ENCODE measurements at regions not wholly inside any gene's neighbourhood (a gene's known extent, or its start where the extent isn't known, plus 50 kb on each side); places are given as distances from the start of the nearest gene placed in this dataset.

DNA sequence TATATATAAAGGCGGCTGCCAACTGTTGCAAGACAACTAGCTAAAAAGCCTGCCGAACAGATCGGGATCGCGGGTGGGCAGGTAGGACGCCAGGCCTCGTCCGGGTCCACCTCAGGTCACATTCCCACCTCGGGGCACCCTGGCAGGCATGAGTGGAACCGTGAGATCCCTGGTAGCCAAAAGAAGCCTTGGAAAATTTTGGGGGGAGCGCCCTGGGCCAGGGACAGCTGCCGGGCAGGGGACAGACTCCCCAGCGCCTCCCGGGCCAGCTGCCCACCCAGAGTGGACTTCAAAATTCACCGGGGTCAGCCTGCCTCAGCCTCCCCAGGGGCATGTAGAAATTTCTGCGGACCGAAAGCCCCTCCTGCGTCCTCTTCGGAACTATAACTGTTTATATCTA, 760.9 kb downstream of the KCNJ18 start:
- no peaks in the 10 kb centered on the region for H3K36me3 ChIP-seq (ENCODE audit: control insufficient read depth in 1 of 2, insufficient read depth in 2 of 2, low read length in 2 of 2)
- ChIA-PET POLR2A (no interaction called here), CTCF (no interaction called here), RAD21 (ENCODE audit: low non-redundant PET in 1 of 2, low total read pairs in 2 of 2, uncharacterized antibody in 2 of 2, unreplicated experiment in 2 of 2) (no interaction called here)
- no peaks in the 10 kb centered on the region for H3K27me3 ChIP-seq (ENCODE audit: insufficient read depth, low read length)
- ATAC-seq, result no peak
- no peak overlapping the region for H3K4me2 ChIP-seq (ENCODE audit: low read length)
- H4K20me1 ChIP-seq (ENCODE audit: insufficient read depth), result no peaks in the 10 kb centered on the region
- H3K4me1 ChIP-seq (ENCODE audit: control insufficient read depth in 1 of 2, insufficient read depth in 2 of 2, low read length in 2 of 2), result no peaks in the 10 kb centered on the region
- H2AFZ ChIP-seq (ENCODE audit: low read depth, low read length, poor library complexity, severe bottlenecking), result no peak overlapping the region
- H3K27ac ChIP-seq (ENCODE audit: low read depth, low read length), result no peak overlapping the region
- no peak for TF ChIP-seq EZH2 (IDR thresholded peaks at IDR 0.05)
- TF ChIP-seq TCF7L2 (IDR thresholded peaks at IDR 0.05; ENCODE audit: borderline replicate concordance, extremely low read depth, insufficient read depth, insufficient read length), result no peak
- TF ChIP-seq SIN3A (IDR thresholded peaks at IDR 0.05; ENCODE audit: low read depth), result no peak
- H3K9ac ChIP-seq (ENCODE audit: low read length), result no peak overlapping the region
- BruUV-seq (replicated peaks), result no TSS peak
- H3K79me2 ChIP-seq (ENCODE audit: insufficient read depth, low read length), result no peaks in the 10 kb centered on the region
- no peaks in the 10 kb centered on the region for H3K9me2 ChIP-seq (ENCODE audit: insufficient read depth)
- no peak for DNase-seq (ENCODE audit: low read depth, low spot score)
- no peak overlapping the region for H3K4me3 ChIP-seq (replicated peaks in 1 of 2; ENCODE audit: low read depth in 1 of 2, low read length in 2 of 2)
- peaks cover 4 to 5% of the 10 kb centered on the region in 2 experiments; a peak in 2 of 4 replicates for H3K9me3 ChIP-seq (ENCODE audit: control insufficient read depth in 1 of 2, insufficient read depth in 1 of 2, low read depth in 1 of 2, low read length in 2 of 2)
- intact Hi-C loops (cut with micrococcal nuclease), result no loop called here

DNA sequence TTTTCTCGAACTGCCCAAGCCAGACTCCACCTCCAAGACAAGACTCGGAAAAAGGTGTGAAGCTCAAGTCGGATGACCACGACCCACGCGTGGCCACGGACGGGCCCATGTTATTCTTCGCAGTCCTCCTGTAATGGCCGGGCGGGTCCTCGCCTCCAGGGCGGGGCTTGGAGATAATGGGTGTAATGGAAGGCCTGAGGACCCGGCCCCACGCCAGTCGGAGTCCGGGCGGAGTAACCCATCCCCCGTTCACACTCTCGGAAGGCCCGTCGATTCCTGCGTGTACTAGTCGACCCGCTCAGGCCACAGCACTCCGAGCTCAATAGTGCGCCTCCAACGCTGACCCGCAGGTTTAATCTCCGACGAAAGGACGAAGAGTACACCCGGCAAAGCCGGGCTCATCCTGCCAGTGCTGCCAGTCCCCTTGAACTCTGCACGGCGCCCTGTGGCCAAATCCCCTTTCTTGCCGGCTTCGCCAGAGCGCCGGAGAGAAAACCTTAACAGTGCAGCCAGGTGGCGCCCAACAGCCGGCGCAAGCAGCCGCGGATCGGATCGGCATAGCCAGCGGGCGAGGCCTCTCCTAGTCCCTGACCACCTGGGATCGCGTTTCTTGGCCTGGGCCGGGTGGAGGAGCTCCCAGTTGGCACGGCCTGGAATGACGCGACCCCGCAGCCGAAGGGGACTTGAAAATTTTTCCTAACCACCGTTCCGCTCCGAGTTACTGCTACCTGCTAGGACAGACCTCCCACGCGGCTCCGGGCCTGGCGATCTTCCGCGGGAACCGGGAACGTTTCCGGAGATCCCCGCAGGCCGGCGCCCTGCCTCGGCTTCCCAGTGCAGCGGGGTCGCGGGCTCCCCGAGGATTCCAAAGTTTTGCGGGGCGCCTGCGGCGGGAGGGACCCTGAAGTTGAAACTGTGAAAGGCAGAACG, 762.0 kb downstream of the KCNJ18 start:
- intact Hi-C loops (cut with micrococcal nuclease), result no loop called here
- ATAC-seq, result no peak
- TF ChIP-seq, protein P1, sequence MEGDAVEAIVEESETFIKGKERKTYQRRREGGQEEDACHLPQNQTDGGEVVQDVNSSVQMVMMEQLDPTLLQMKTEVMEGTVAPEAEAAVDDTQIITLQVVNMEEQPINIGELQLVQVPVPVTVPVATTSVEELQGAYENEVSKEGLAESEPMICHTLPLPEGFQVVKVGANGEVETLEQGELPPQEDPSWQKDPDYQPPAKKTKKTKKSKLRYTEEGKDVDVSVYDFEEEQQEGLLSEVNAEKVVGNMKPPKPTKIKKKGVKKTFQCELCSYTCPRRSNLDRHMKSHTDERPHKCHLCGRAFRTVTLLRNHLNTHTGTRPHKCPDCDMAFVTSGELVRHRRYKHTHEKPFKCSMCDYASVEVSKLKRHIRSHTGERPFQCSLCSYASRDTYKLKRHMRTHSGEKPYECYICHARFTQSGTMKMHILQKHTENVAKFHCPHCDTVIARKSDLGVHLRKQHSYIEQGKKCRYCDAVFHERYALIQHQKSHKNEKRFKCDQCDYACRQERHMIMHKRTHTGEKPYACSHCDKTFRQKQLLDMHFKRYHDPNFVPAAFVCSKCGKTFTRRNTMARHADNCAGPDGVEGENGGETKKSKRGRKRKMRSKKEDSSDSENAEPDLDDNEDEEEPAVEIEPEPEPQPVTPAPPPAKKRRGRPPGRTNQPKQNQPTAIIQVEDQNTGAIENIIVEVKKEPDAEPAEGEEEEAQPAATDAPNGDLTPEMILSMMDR (IDR thresholded peaks at IDR 0.05 in 2 of 3, conservative IDR thresholded peaks at IDR 0.05 in 1 of 3; ENCODE audit: borderline replicate concordance in 1 of 3, insufficient read depth in 1 of 3, low read depth in 2 of 3, low read length in 2 of 3), result no peak
- TF ChIP-seq ELF1 (IDR thresholded peaks at IDR 0.05; ENCODE audit: borderline replicate concordance, low read depth) (no peak), SIN3A (IDR thresholded peaks at IDR 0.05; ENCODE audit: low read depth) (no peak), ZNF274 (IDR thresholded peaks at IDR 0.05; ENCODE audit: low read depth, low read length) (no peak), ZFX (IDR thresholded peaks at IDR 0.05) (no peak), POLR2A (IDR thresholded peaks at IDR 0.05; ENCODE audit: borderline replicate concordance, extremely low read depth, insufficient read depth, insufficient read length) (no peak), CBX3 (IDR thresholded peaks at IDR 0.05; ENCODE audit: low read depth) (no peak)
- TF ChIP-seq, protein P2, sequence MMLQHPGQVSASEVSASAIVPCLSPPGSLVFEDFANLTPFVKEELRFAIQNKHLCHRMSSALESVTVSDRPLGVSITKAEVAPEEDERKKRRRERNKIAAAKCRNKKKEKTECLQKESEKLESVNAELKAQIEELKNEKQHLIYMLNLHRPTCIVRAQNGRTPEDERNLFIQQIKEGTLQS (IDR thresholded peaks at IDR 0.05), result no peak
- TF ChIP-seq, protein P3, sequence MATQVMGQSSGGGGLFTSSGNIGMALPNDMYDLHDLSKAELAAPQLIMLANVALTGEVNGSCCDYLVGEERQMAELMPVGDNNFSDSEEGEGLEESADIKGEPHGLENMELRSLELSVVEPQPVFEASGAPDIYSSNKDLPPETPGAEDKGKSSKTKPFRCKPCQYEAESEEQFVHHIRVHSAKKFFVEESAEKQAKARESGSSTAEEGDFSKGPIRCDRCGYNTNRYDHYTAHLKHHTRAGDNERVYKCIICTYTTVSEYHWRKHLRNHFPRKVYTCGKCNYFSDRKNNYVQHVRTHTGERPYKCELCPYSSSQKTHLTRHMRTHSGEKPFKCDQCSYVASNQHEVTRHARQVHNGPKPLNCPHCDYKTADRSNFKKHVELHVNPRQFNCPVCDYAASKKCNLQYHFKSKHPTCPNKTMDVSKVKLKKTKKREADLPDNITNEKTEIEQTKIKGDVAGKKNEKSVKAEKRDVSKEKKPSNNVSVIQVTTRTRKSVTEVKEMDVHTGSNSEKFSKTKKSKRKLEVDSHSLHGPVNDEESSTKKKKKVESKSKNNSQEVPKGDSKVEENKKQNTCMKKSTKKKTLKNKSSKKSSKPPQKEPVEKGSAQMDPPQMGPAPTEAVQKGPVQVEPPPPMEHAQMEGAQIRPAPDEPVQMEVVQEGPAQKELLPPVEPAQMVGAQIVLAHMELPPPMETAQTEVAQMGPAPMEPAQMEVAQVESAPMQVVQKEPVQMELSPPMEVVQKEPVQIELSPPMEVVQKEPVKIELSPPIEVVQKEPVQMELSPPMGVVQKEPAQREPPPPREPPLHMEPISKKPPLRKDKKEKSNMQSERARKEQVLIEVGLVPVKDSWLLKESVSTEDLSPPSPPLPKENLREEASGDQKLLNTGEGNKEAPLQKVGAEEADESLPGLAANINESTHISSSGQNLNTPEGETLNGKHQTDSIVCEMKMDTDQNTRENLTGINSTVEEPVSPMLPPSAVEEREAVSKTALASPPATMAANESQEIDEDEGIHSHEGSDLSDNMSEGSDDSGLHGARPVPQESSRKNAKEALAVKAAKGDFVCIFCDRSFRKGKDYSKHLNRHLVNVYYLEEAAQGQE (IDR thresholded peaks at IDR 0.05; ENCODE audit: low read depth), result no peak

More for the DNA sequence above, 762.0 kb downstream of the KCNJ18 start:
- no peak for DNase-seq (ENCODE audit: low read depth, low spot score)
- ChIA-PET RAD21 (ENCODE audit: low non-redundant PET in 1 of 2, low total read pairs in 2 of 2, uncharacterized antibody in 2 of 2, unreplicated experiment in 2 of 2) (no interaction called here), POLR2A (no interaction called here), CTCF (no interaction called here)
- H3K27ac ChIP-seq (ENCODE audit: low read depth, low read length), result no peak overlapping the region
- no peaks in the 10 kb centered on the region for H3K27me3 ChIP-seq (ENCODE audit: insufficient read depth, low read length)
- H3K4me3 ChIP-seq (replicated peaks in 1 of 2; ENCODE audit: low read depth in 1 of 2, low read length in 2 of 2), result no peak overlapping the region
- peaks cover 5 to 9% of the 10 kb centered on the region in 2 experiments; a peak in 2 of 4 replicates for H3K9me3 ChIP-seq (ENCODE audit: control insufficient read depth in 1 of 2, insufficient read depth in 1 of 2, low read depth in 1 of 2, low read length in 2 of 2)
- no peaks in the 10 kb centered on the region for H4K20me1 ChIP-seq (ENCODE audit: insufficient read depth)
- no TSS peak for BruUV-seq (replicated peaks)
- H3K4me2 ChIP-seq (ENCODE audit: low read length), result no peak overlapping the region
- H2AFZ ChIP-seq (ENCODE audit: low read depth, low read length, poor library complexity, severe bottlenecking), result no peak overlapping the region
- no peaks in the 10 kb centered on the region for H3K79me2 ChIP-seq (ENCODE audit: insufficient read depth, low read length)
- no peaks in the 10 kb centered on the region for H3K36me3 ChIP-seq (ENCODE audit: control insufficient read depth in 1 of 2, insufficient read depth in 2 of 2, low read length in 2 of 2)
- no peaks in the 10 kb centered on the region for H3K4me1 ChIP-seq (ENCODE audit: control insufficient read depth in 1 of 2, insufficient read depth in 2 of 2, low read length in 2 of 2)
- H3K9me2 ChIP-seq (ENCODE audit: insufficient read depth), result no peaks in the 10 kb centered on the region
- no peak overlapping the region for H3K9ac ChIP-seq (ENCODE audit: low read length)

Data from HCT116 (cell line).